Small intestine (tissue), 7 donors: ENCODE measurements at regions not wholly inside any gene's neighbourhood (a gene's known extent, or its start where the extent isn't known, plus 50 kb on each side); places are given as distances from the start of the nearest gene placed in this dataset.

Source experiments
- DNase-seq, 2 donors: peaks; one replicate each; pipeline versions ENCODE4 v3.0.0 to v3.0.0-alpha.2; 2013
- FAIRE-seq: peaks from 2 replicates; lab custom pipeline; 2012; peaks lifted over from hg19 to GRCh38; lab: Jason Lieb, UNC
- H3K27ac ChIP-seq, 3 donors: one replicate each; pipeline ENCODE4 v1.5.1; 2013; ENCODE audit warnings: low read length in 2 of 3, mild to moderate bottlenecking in 2 of 3, control low read depth in 1 of 3, inconsistent platforms in 1 of 3, low read depth in 1 of 3, moderate library complexity in 1 of 3
- H3K27me3 ChIP-seq, 3 donors: one replicate each; pipeline ENCODE4 v1.6.1; 2013; ENCODE audit warnings: low read length in 3 of 3, inconsistent platforms in 1 of 3; ENCODE audit not compliant: control insufficient read depth in 3 of 3, insufficient read depth in 3 of 3
- H3K36me3 ChIP-seq, 3 donors: one replicate each; pipeline ENCODE4 v1.6.1; 2013; ENCODE audit warnings: low read length in 3 of 3, inconsistent platforms in 1 of 3, low read depth in 1 of 3, mild to moderate bottlenecking in 1 of 3, moderate library complexity in 1 of 3; ENCODE audit not compliant: control insufficient read depth in 3 of 3, insufficient read depth in 2 of 3
- H3K4me1 ChIP-seq, 3 donors: one replicate each; pipeline ENCODE4 v1.6.1; 2013; ENCODE audit warnings: low read length in 2 of 3, inconsistent platforms in 1 of 3, low read depth in 1 of 3, mild to moderate bottlenecking in 1 of 3, moderate library complexity in 1 of 3; ENCODE audit not compliant: control insufficient read depth in 3 of 3, insufficient read depth in 2 of 3
- H3K4me3 ChIP-seq, 3 donors: one replicate each; pipeline ENCODE4 v1.5.1; 2013; ENCODE audit warnings: low read length in 3 of 3, control low read depth in 1 of 3, inconsistent platforms in 1 of 3, low read depth in 1 of 3, mild to moderate bottlenecking in 1 of 3, moderate library complexity in 1 of 3
- H3K9me3 ChIP-seq, 2 donors: one replicate each; pipeline ENCODE4 v1.6.1; 2013; ENCODE audit warnings: low read depth in 1 of 2, low read length in 1 of 2; ENCODE audit not compliant: control insufficient read depth in 2 of 2, insufficient read depth in 1 of 2
- WGBS, 3 donors: extraction: QIAGEN DNeasy Blood & Tissue Kit; methylation state at CpG; one replicate each; pipeline ENCODE4 v1.1.7; 2013; 5-methylcytosine and 5-hydroxymethylcytosine counted together
- donor health status: healthy with polysubstance abuse.
- donor health status: control.
- donor health status: control.
- donor health status: Bipolar disorder and iron deficiency.
- donor health status: healthy.

GRCh38 chr6:102701019-102701418, 1307.5 kb downstream of the GRIK2 start:
- Histone ChIP-seq H3K36me3 (no peaks in the 10 kb centered on the region), H3K4me3 (no peak overlapping the region), H3K27ac (no peak overlapping the region), H3K9me3 (no peaks in the 10 kb centered on the region), H3K27me3 (no peaks in the 10 kb centered on the region), H3K4me1 (no peaks in the 10 kb centered on the region)
- no peak for DNase-seq
- 81 to 92% (median 88%) methylated on average over 8 of the region's 8 CpGs for WGBS, 3 donors
- FAIRE-seq, result no peak

GRCh38 chr6:102686461-102686860, 1293.0 kb downstream of the GRIK2 start:
- DNase-seq (no peak), FAIRE-seq (no peak)
- Histone ChIP-seq H3K27ac (no peak overlapping the region), H3K27me3 (no peaks in the 10 kb centered on the region), H3K9me3 (no peaks in the 10 kb centered on the region), H3K36me3 (no peaks in the 10 kb centered on the region), H3K4me3 (no peak overlapping the region), H3K4me1 (no peaks in the 10 kb centered on the region)
- WGBS, 3 donors, result 22 to 43% (median 23%) methylated on average over 1 of the region's 1 CpG

GRCh38 chr6:102680413-102680812, 1286.9 kb downstream of the GRIK2 start:
- FAIRE-seq (no peak), DNase-seq (no peak)
- Histone ChIP-seq H3K4me3 (no peak overlapping the region), H3K4me1 (no peaks in the 10 kb centered on the region), H3K27ac (no peak overlapping the region), H3K9me3 (no peaks in the 10 kb centered on the region), H3K27me3 (no peaks in the 10 kb centered on the region), H3K36me3 (no peaks in the 10 kb centered on the region)
- 6 to 26% (median 18%) methylated on average over 2 of the region's 2 CpGs for WGBS, 3 donors

- 3 to 28% (median 26%) methylated on average over 1 of the region's 1 CpG for whole genome bisulfite sequencing, 3 donors
Measured at GRCh38 chr6:102679865-102680264, 1286.4 kb downstream of the GRIK2 start.

GRCh38 chr6:102677225-102677624, 1283.7 kb downstream of the GRIK2 start:
- Histone ChIP-seq H3K9me3 (no peaks in the 10 kb centered on the region), H3K27ac (no peak overlapping the region), H3K27me3 (no peaks in the 10 kb centered on the region), H3K4me3 (no peak overlapping the region), H3K4me1 (no peaks in the 10 kb centered on the region), H3K36me3 (no peaks in the 10 kb centered on the region)
- FAIRE-seq (no peak), DNase-seq (no peak)
- 41 to 57% (median 50%) methylated on average over 1 of the region's 1 CpG for WGBS, 3 donors

More at GRCh38 chr6:102679865-102680264, 1286.4 kb downstream of the GRIK2 start:
- Histone ChIP-seq H3K27me3 (no peaks in the 10 kb centered on the region), H3K9me3 (no peaks in the 10 kb centered on the region), H3K4me1 (no peaks in the 10 kb centered on the region), H3K4me3 (no peak overlapping the region), H3K36me3 (no peaks in the 10 kb centered on the region), H3K27ac (no peak overlapping the region)
- peak in 1 of 2 donors; percentile 1 for DNase-seq
- FAIRE-seq, result no peak

GRCh38 chr6:102670735-102671134, 1277.2 kb downstream of the GRIK2 start:
- H3K4me3 ChIP-seq, result no peak overlapping the region
- DNase-seq, result no peak
- no peaks in the 10 kb centered on the region for H3K36me3 ChIP-seq
- no peaks in the 10 kb centered on the region for H3K4me1 ChIP-seq
- H3K27ac ChIP-seq, result no peak overlapping the region
- H3K9me3 ChIP-seq, result no peaks in the 10 kb centered on the region
- 55 to 76% (median 74%) methylated on average over 1 of the region's 1 CpG for WGBS, 3 donors
- no peak for FAIRE-seq
- H3K27me3 ChIP-seq, result no peaks in the 10 kb centered on the region

GRCh38 chr6:102662851-102663250, 1269.3 kb downstream of the GRIK2 start:
- H3K36me3 ChIP-seq, result no peaks in the 10 kb centered on the region
- H3K9me3 ChIP-seq, result no peaks in the 10 kb centered on the region
- WGBS, 3 donors, result 70 to 79% (median 74%) methylated on average over 3 of the region's 3 CpGs
- H3K4me1 ChIP-seq, result no peaks in the 10 kb centered on the region
- no peak overlapping the region for H3K4me3 ChIP-seq
- H3K27ac ChIP-seq, result no peak overlapping the region
- no peak for DNase-seq
- no peaks in the 10 kb centered on the region for H3K27me3 ChIP-seq
- no peak for FAIRE-seq

- Histone ChIP-seq H3K4me3 (no peak overlapping the region), H3K27ac (no peak overlapping the region), H3K9me3 (no peaks in the 10 kb centered on the region), H3K27me3 (no peaks in the 10 kb centered on the region), H3K4me1 (no peaks in the 10 kb centered on the region), H3K36me3 (no peaks in the 10 kb centered on the region)
- no peak for DNase-seq
- FAIRE-seq, result no peak
- WGBS, 3 donors, result 54 to 72% (median 68%) methylated on average over 5 of the region's 5 CpGs
Measured at GRCh38 chr6:102660303-102660702, 1266.8 kb downstream of the GRIK2 start.

GRCh38 chr6:102655823-102656222, 1262.3 kb downstream of the GRIK2 start:
- no peak for FAIRE-seq
- whole genome bisulfite sequencing, 3 donors, result 55 to 79% (median 56%) methylated on average over 1 of the region's 1 CpG
- H3K4me3 ChIP-seq, result no peak overlapping the region
- H3K27ac ChIP-seq, result no peak overlapping the region
- no peaks in the 10 kb centered on the region for H3K36me3 ChIP-seq
- H3K9me3 ChIP-seq, result peaks cover 0 to 3% of the 10 kb centered on the region in 2 donors
- H3K4me1 ChIP-seq, result no peaks in the 10 kb centered on the region
- no peaks in the 10 kb centered on the region for H3K27me3 ChIP-seq
- DNase-seq, result no peak
